ENCODE measurements at regions not wholly inside any gene's neighbourhood (a gene's known extent, or its start where the extent isn't known, plus 50 kb on each side); places are given as distances from the start of the nearest gene placed in this dataset. TPM values are rescaled to one million over a fixed set of nuclear protein-coding genes. Genes with fewer than 3 reads are reported as not detected.

GRCh38 chrX:3407781-3408180 lies 61.3 kb upstream of the MXRA5 start:
- no peaks in the 10 kb centered on the region for H3K27me3 ChIP-seq
- Mint-ChIP-seq H3K27ac (no peak overlapping the region), H3K4me3 (no peak overlapping the region), H3K9me3 (no peaks in the 10 kb centered on the region), H3K4me1 (no peaks in the 10 kb centered on the region), H3K36me3 (no peaks in the 10 kb centered on the region), H3K27me3 (ENCODE audit: insufficient read depth, low read depth) (peaks cover 2% of the 10 kb centered on the region)
- no peak overlapping the region for H3K9ac ChIP-seq
- H3K27ac ChIP-seq, result no peak overlapping the region
- H3K4me2 ChIP-seq, result no peak overlapping the region
- H2AFZ ChIP-seq (replicated peaks), result no peak overlapping the region
- H3F3A ChIP-seq (ENCODE audit: low read depth), result no peaks in the 10 kb centered on the region
- DNase-seq (ENCODE audit: low spot score), result no peak
- no peak for TF ChIP-seq EZH2 (IDR thresholded peaks at IDR 0.05)
- no peak for TF ChIP-seq EZH2phosphoT487 (IDR thresholded peaks at IDR 0.05)
- no peak for TF ChIP-seq CTCF (IDR thresholded peaks at IDR 0.05)
- H3K79me2 ChIP-seq (ENCODE audit: low read depth), result no peaks in the 10 kb centered on the region
- no peaks in the 10 kb centered on the region for H3K9me3 ChIP-seq (ENCODE audit: low read depth)
- H3K4me1 ChIP-seq, result no peaks in the 10 kb centered on the region
- no peak overlapping the region for H3K4me3 ChIP-seq
- no peaks in the 10 kb centered on the region for H3K36me3 ChIP-seq
- H4K20me1 ChIP-seq (ENCODE audit: low read depth), result no peaks in the 10 kb centered on the region

- Mint-ChIP-seq H3K9me3 (no peaks in the 10 kb centered on the region), H3K27ac (no peak overlapping the region), H3K4me3 (no peak overlapping the region), H3K27me3 (ENCODE audit: insufficient read depth, low read depth) (peaks cover 2% of the 10 kb centered on the region), H3K4me1 (no peaks in the 10 kb centered on the region), H3K36me3 (no peaks in the 10 kb centered on the region)
- H3K27ac ChIP-seq, result no peak overlapping the region
- H3F3A ChIP-seq (ENCODE audit: low read depth), result no peaks in the 10 kb centered on the region
- no peak for DNase-seq (ENCODE audit: low spot score)
- no peak for TF ChIP-seq EZH2 (IDR thresholded peaks at IDR 0.05)
- no peak for TF ChIP-seq CTCF (IDR thresholded peaks at IDR 0.05)
- TF ChIP-seq EZH2phosphoT487 (IDR thresholded peaks at IDR 0.05), result no peak
- H3K4me2 ChIP-seq, result no peak overlapping the region
- H3K9me3 ChIP-seq (ENCODE audit: low read depth), result no peaks in the 10 kb centered on the region
- no peaks in the 10 kb centered on the region for H4K20me1 ChIP-seq (ENCODE audit: low read depth)
- H3K4me3 ChIP-seq, result no peak overlapping the region
- H3K36me3 ChIP-seq, result no peaks in the 10 kb centered on the region
- no peak overlapping the region for H3K9ac ChIP-seq
- no peaks in the 10 kb centered on the region for H3K79me2 ChIP-seq (ENCODE audit: low read depth)
- H3K4me1 ChIP-seq, result no peaks in the 10 kb centered on the region
- no peaks in the 10 kb centered on the region for H3K27me3 ChIP-seq
- H2AFZ ChIP-seq (replicated peaks), result no peak overlapping the region
These were observed 60.7 kb upstream of the MXRA5 start for GRCh38 chrX:3407121-3407520.

- TF ChIP-seq CTCF (IDR thresholded peaks at IDR 0.05), result no peak
- no peak for TF ChIP-seq EZH2 (IDR thresholded peaks at IDR 0.05)
- TF ChIP-seq EZH2phosphoT487 (IDR thresholded peaks at IDR 0.05), result no peak
- no peaks in the 10 kb centered on the region for H3K4me1 ChIP-seq
- no peaks in the 10 kb centered on the region for H3K36me3 Mint-ChIP-seq
- H3K9me3 ChIP-seq (ENCODE audit: low read depth), result no peaks in the 10 kb centered on the region
- DNase-seq (ENCODE audit: low spot score), result no peak
- H2AFZ ChIP-seq (replicated peaks), result no peak overlapping the region
- no peak overlapping the region for H3K4me3 Mint-ChIP-seq
- H3K9ac ChIP-seq, result no peak overlapping the region
- no peak overlapping the region for H3K4me3 ChIP-seq
- no peaks in the 10 kb centered on the region for H3K27me3 ChIP-seq
- no peak overlapping the region for H3K27ac Mint-ChIP-seq
- peaks cover under 1% of the 10 kb centered on the region for H3K27me3 Mint-ChIP-seq (ENCODE audit: insufficient read depth, low read depth)
- no peak overlapping the region for H3K4me2 ChIP-seq
- H3K36me3 ChIP-seq, result no peaks in the 10 kb centered on the region
- no peaks in the 10 kb centered on the region for H3K9me3 Mint-ChIP-seq
- no peaks in the 10 kb centered on the region for H3F3A ChIP-seq (ENCODE audit: low read depth)
- H3K79me2 ChIP-seq (ENCODE audit: low read depth), result no peaks in the 10 kb centered on the region
- no peaks in the 10 kb centered on the region for H4K20me1 ChIP-seq (ENCODE audit: low read depth)
- no peak overlapping the region for H3K27ac ChIP-seq
- H3K4me1 Mint-ChIP-seq, result no peaks in the 10 kb centered on the region
These were observed 57.3 kb upstream of the MXRA5 start for GRCh38 chrX:3403748-3404147.

Small RNA genes in the stretch of these regions (small RNA-seq; reads per million reads assigned to genes)
- not detected for gene SNORA48B
